H9 (cell line): ENCODE measurements at regions not wholly inside any gene's neighbourhood (a gene's known extent, or its start where the extent isn't known, plus 50 kb on each side); places are given as distances from the start of the nearest gene placed in this dataset.

Experiments used
- DNase-seq: peaks from one replicate; pipeline ENCODE4 v3.0.0-alpha.2; 2017
- H2AFZ ChIP-seq: one replicate; pipeline ENCODE4 v1.6.1; 2013; ENCODE audit warnings: mild to moderate bottlenecking, low read length, control low read depth, moderate library complexity
- H2AK5ac ChIP-seq: 2 replicates; pipeline ENCODE4 v1.6.1; 2013; ENCODE audit warnings: low read length, control low read depth, mixed read lengths; ENCODE audit not compliant: insufficient read length
- H2BK120ac ChIP-seq: one replicate; pipeline ENCODE4 v1.6.1; 2013; ENCODE audit warnings: low read depth, mild to moderate bottlenecking, low read length, control low read depth, inconsistent platforms; ENCODE audit not compliant: poor library complexity, severe bottlenecking
- H2BK12ac ChIP-seq: 2 replicates; pipeline ENCODE4 v1.6.1; 2013; ENCODE audit warnings: low read length, control low read depth, mixed read lengths, low read depth; ENCODE audit not compliant: insufficient read length
- H2BK15ac ChIP-seq: 2 replicates; pipeline ENCODE4 v1.6.1; 2013; ENCODE audit warnings: low read depth, low read length, control low read depth
- H2BK20ac ChIP-seq: one replicate; pipeline ENCODE4 v1.6.1; 2013; ENCODE audit warnings: low read depth, mild to moderate bottlenecking, low read length, control low read depth, inconsistent platforms; ENCODE audit not compliant: poor library complexity, severe bottlenecking
- H2BK5ac ChIP-seq: 2 replicates; pipeline ENCODE4 v1.6.1; 2013; ENCODE audit warnings: low read length, control low read depth, mixed read lengths; ENCODE audit not compliant: insufficient read length
- H3K14ac ChIP-seq: 2 replicates; pipeline ENCODE4 v1.6.1; 2013; ENCODE audit warnings: low read length, control low read depth; ENCODE audit not compliant: insufficient read depth
- H3K18ac ChIP-seq: 2 replicates; pipeline ENCODE4 v1.6.1; 2013; ENCODE audit warnings: low read depth, mild to moderate bottlenecking, mixed read lengths, low read length, control low read depth; ENCODE audit not compliant: insufficient read length
- H3K23ac ChIP-seq: 2 replicates; pipeline ENCODE4 v1.6.1; 2013; ENCODE audit warnings: low read length, control low read depth, mixed read lengths, low read depth; ENCODE audit not compliant: insufficient read length
- H3K23me2 ChIP-seq: 2 replicates; pipeline ENCODE4 v1.6.1; 2013; ENCODE audit warnings: low read depth, mild to moderate bottlenecking, mixed read lengths, low read length, control low read depth; ENCODE audit not compliant: insufficient read length, poor library complexity, severe bottlenecking
- H3K27ac ChIP-seq: 2 replicates; pipeline ENCODE4 v1.5.1; 2013; ENCODE audit warnings: low read length, control low read depth, mixed read lengths, low read depth; ENCODE audit not compliant: insufficient read length
- H3K27me3 ChIP-seq: 2 replicates; pipeline ENCODE4 v1.6.1; 2013; ENCODE audit warnings: low read length, control low read depth, inconsistent platforms; ENCODE audit not compliant: insufficient read depth
- H3K4ac ChIP-seq: 2 replicates; pipeline ENCODE4 v1.6.1; 2013; ENCODE audit warnings: low read depth, mild to moderate bottlenecking, control low read depth, inconsistent platforms, low read length, moderate library complexity
- H3K4me1 ChIP-seq: 2 replicates; pipeline ENCODE4 v1.6.1; 2013; ENCODE audit warnings: low read length, control low read depth, inconsistent platforms; ENCODE audit not compliant: insufficient read depth
- H3K4me2 ChIP-seq: 2 replicates; pipeline ENCODE4 v1.6.1; 2013; ENCODE audit warnings: low read length, control low read depth, mixed read lengths; ENCODE audit not compliant: insufficient read length, insufficient read depth
- H3K56ac ChIP-seq: 2 replicates; pipeline ENCODE4 v1.6.1; 2013; ENCODE audit warnings: low read depth, mild to moderate bottlenecking, mixed read lengths, low read length, control low read depth; ENCODE audit not compliant: insufficient read length
- H3K79me1 ChIP-seq: 2 replicates; pipeline ENCODE4 v1.6.1; 2013; ENCODE audit warnings: low read depth, mild to moderate bottlenecking, moderate library complexity, low read length, control low read depth, inconsistent platforms; ENCODE audit not compliant: insufficient read depth, poor library complexity, severe bottlenecking
- H3K79me2 ChIP-seq: 2 replicates; pipeline ENCODE4 v1.6.1; 2013; ENCODE audit warnings: low read length, control low read depth, inconsistent platforms; ENCODE audit not compliant: insufficient read depth
- H3K9ac ChIP-seq: 2 replicates; pipeline ENCODE4 v1.6.1; 2013; ENCODE audit warnings: low read length, control low read depth, mixed read lengths; ENCODE audit not compliant: insufficient read length; ENCODE audit errors: extremely low read depth
- H3K9me3 ChIP-seq: one replicate; pipeline ENCODE4 v1.6.1; 2013; ENCODE audit warnings: low read depth, low read length, inconsistent platforms; ENCODE audit not compliant: control insufficient read depth
- H3T11ph ChIP-seq: one replicate; pipeline ENCODE4 v1.6.1; 2013; ENCODE audit warnings: mild to moderate bottlenecking, low read length, control low read depth, inconsistent platforms
- H4K20me1 ChIP-seq: one replicate; pipeline ENCODE4 v1.6.1; 2013; ENCODE audit not compliant: control insufficient read depth, insufficient read length, insufficient read depth
- H4K5ac ChIP-seq: 2 replicates; pipeline ENCODE4 v1.6.1; 2013; ENCODE audit warnings: low read depth, mild to moderate bottlenecking, mixed read lengths, low read length, control low read depth; ENCODE audit not compliant: insufficient read length
- H4K8ac ChIP-seq: replicated peaks from 2 replicates; pipeline ENCODE4 v1.6.1; 2013; ENCODE audit warnings: low read length, control low read depth, mixed read lengths, low read depth; ENCODE audit not compliant: insufficient read length
- H4K91ac ChIP-seq: 2 replicates; pipeline ENCODE4 v1.6.1; 2013; ENCODE audit warnings: low read depth, mild to moderate bottlenecking, moderate library complexity, mixed read lengths, low read length, control low read depth; ENCODE audit not compliant: insufficient read length
- H3K27ac Mint-ChIP-seq, 3 experiments: 2 replicates in 2 of 3; 3 replicates in 1 of 3; pipeline ENCODE4 v1.8.0; 2020 to 2021; ENCODE audit warnings: mixed read lengths in 3 of 3, mild to moderate bottlenecking in 1 of 3, moderate library complexity in 1 of 3
- H3K27me3 Mint-ChIP-seq: 2 replicates; pipeline ENCODE4 v1.8.0; 2021; ENCODE audit warnings: low read depth, mild to moderate bottlenecking, moderate library complexity, mixed read lengths
- H3K36me3 Mint-ChIP-seq, 3 experiments: 2 replicates in 2 of 3; 3 replicates in 1 of 3; pipeline ENCODE4 v1.8.0; 2020 to 2021; ENCODE audit warnings: low read depth in 3 of 3, mixed read lengths in 3 of 3; ENCODE audit not compliant: insufficient read depth in 1 of 3
- H3K4me1 Mint-ChIP-seq, 2 experiments: 2 replicates each; pipeline ENCODE4 v1.8.0; 2020; ENCODE audit warnings: mixed read lengths in 2 of 2
- H3K4me3 Mint-ChIP-seq, 2 experiments: 2 replicates in 1 of 2; 3 replicates in 1 of 2; pipeline ENCODE4 v1.8.0; 2020 to 2021; ENCODE audit warnings: mild to moderate bottlenecking in 2 of 2, mixed read lengths in 2 of 2, moderate library complexity in 1 of 2
- H3K9me3 Mint-ChIP-seq, 2 experiments: 2 replicates in 1 of 2; 3 replicates in 1 of 2; pipeline ENCODE4 v1.8.0; 2020; ENCODE audit warnings: mild to moderate bottlenecking in 2 of 2, mixed read lengths in 2 of 2, moderate library complexity in 1 of 2
- CTCF ChIP-seq: fragments of 200-600 bp; sonication (generic); conservative IDR thresholded peaks from 3 replicates; pipeline ENCODE4 v1.8.0; 2021; ENCODE audit warnings: antibody characterized with exemption, mild to moderate bottlenecking
- WGBS: extraction: QIAGEN DNeasy Blood & Tissue Kit; methylation state at CpG from one replicate; pipeline ENCODE4 v1.1.7; 2013; ENCODE audit warnings: missing lambda C conversion rate, low lambda C conversion rate, mixed read lengths; ENCODE audit not compliant: insufficient read length; ENCODE audit errors: extremely low coverage; 5-methylcytosine and 5-hydroxymethylcytosine counted together

- H3K4me3 Mint-ChIP-seq: no peak overlapping the region
- peak; percentile 94 for TF ChIP-seq CTCF
- Histone ChIP-seq H4K20me1 (no peaks in the 10 kb centered on the region), H3K18ac (no peak overlapping the region), H3K23ac (no peak overlapping the region), H2AK5ac (no peak overlapping the region), H3K4me2 (no peak overlapping the region), H4K5ac (no peak overlapping the region), H3K4ac (no peak overlapping the region), H3K79me2 (no peaks in the 10 kb centered on the region), H2AFZ (no peak overlapping the region), H2BK120ac (no peak overlapping the region), H2BK20ac (no peak overlapping the region), H3K27ac (no peak overlapping the region), H2BK15ac (no peak overlapping the region), H4K8ac (no peak overlapping the region), H3T11ph (no peak overlapping the region), H3K4me1 (no peaks in the 10 kb centered on the region), H2BK5ac (no peak overlapping the region), H3K9me3 (no peaks in the 10 kb centered on the region), H3K56ac (no peak overlapping the region), H3K14ac (no peak overlapping the region), H3K27me3 (no peaks in the 10 kb centered on the region), H3K9ac (no peak overlapping the region), H4K91ac (no peak overlapping the region), H2BK12ac (no peak overlapping the region), H3K23me2 (no peaks in the 10 kb centered on the region), H3K79me1 (no peaks in the 10 kb centered on the region)
- H3K4me1 Mint-ChIP-seq: peaks cover 9 to 14% of the 10 kb centered on the region in 2 experiments
- H3K27ac Mint-ChIP-seq: no peak overlapping the region
- no peaks in the 10 kb centered on the region for H3K36me3 Mint-ChIP-seq
- no CpG with 5 or more reads among the region's 9 CpGs for WGBS
- H3K27me3 Mint-ChIP-seq: peaks cover 6% of the 10 kb centered on the region
- DNase-seq: peak; percentile 78
- H3K9me3 Mint-ChIP-seq: peaks cover 0 to 2% of the 10 kb centered on the region in 2 experiments; a peak in 1 of 5 replicates
Observed at GRCh38 chr16:26645614-26646013, 421.1 kb upstream of the C16orf82 start.
